GM18508 (cell line): ENCODE measurements at regions not wholly inside any gene's neighbourhood (a gene's known extent, or its start where the extent isn't known, plus 50 kb on each side); places are given as distances from the start of the nearest gene placed in this dataset.

Experiments
- ATAC-seq: cut with Tn5 transposase; IDR thresholded peaks from one replicate; pipeline ENCODE4 v1.9.1; 2021; ENCODE audit warnings: moderate number of reproducible peaks; ENCODE audit not compliant: insufficient read depth, unreplicated experiment

GRCh38 chr6:167764713-167765479, 61.8 kb upstream of the AFDN start:
- ATAC-seq = no peak

DNA sequence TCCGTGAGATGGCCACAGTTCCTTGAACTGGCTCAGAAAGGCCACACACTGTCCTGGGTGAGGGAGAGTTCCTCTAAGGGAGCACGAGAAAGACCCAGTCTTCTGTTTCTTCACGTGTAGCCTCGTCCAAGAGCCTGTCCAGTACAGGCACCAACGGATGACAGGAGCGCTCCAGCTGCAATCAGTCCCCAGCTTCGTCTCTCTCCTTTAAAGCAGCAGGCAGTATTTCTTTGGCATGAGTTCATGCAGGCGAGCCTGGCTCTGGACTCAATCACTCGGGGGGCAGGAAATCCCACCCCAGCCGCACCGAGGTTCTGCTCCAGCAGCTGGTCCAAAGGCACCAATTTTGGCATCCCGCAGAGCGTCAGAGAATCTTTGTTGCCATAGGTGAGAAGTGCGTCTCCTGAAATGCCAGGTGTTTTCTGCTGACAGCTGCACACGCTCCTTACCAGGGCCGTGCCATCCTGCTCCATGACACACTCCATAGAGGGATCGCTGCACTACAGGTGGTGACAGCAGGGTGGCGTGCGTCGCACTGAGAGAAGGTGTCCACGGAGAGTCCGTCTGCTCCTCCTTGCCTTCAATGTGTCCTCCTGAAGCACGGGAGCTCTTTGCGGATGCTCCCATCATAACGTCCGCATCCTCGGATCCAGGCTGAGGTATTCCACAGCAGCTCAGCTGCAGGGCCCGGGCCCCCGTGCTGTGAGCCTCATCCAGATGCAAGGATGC, 59.6 kb upstream of the AFDN start:
- ATAC-seq = no peak

- ATAC-seq = no peak
Measured at GRCh38 chr6:167767715-167768107, 59.0 kb upstream of the AFDN start.

- no peak for ATAC-seq
Measured at GRCh38 chr6:167768471-167769215, 58.1 kb upstream of the AFDN start.

DNA sequence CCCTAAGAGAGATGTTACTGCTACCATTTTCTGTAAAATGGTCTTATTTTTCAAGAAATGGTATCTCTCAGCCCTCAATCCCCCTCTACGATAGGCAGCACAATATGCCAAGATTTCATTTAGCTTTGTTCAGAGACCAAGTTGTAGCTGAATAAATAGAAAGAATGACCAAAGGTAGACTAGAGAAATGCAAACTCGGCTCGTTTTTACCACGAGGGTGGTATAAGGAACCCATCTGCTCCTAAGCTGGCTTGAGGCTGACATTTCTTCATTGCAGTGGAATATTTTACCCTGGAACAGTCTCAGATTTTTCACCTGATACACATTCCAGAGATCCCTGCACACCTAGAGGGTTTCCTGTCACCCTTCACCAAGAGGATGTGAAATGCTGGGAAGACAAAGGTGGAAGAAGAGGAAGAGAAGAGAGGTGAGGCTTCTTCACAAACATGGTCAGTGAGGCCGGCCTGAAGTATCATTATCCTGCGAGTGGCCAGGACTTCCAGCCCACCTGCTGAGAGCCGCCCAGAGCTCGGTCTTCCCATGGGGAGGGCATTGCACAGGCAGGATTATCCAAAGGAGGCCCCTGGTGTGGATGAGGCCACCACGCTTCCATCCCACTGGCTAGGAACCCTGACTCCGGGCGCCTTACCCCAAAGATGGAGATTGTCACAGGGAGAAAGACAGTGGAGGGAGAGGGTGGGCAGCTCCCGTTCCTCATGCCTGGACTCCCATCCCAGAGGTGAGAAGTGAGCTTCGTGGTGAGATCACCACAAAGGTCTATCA, 57.1 kb upstream of the AFDN start:
- no peak for ATAC-seq

- no peak for ATAC-seq
Measured at GRCh38 chr6:167770291-167770955, 56.3 kb upstream of the AFDN start.

GRCh38 chr6:167774881-167775280, 51.8 kb upstream of the AFDN start:
- no peak for ATAC-seq

DNA sequence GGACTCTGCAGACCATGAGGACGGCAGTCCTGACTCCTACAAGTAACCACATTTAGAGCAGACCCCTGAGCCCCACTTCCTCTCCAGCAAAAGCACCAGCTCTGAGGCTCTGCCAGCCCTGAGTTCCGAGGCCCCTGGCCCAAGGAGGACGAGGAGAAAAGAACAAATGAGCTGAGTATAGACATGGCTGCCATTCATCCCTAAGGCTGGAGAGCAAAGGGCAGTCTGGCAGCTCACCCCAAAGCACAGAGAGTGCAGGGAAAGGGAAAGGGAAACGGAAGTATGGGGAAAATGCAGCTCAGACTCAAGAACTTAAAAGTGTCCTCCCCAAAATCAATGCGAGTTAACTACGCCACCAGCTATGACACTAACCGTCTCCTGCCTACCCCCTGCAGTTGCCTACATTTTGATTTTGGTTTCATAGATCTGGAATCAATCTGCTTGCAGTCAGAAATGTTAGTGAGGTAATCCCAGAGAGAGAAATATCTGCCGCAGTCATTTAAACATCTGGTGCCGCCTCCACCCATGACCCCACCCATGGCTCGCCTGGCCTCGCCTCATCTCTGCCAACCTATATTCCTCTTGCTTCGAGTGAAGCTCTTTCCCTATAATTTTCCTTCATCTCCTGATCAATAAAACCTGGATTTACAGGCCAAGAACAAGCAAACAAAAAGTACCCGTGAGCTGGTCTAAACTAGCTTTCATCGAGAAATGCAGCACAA, 49.6 kb upstream of the AFDN start:
- ATAC-seq = no peak
